DMS153 (cell line): ENCODE measurements at regions not wholly inside any gene's neighbourhood (a gene's known extent, or its start where the extent isn't known, plus 50 kb on each side); places are given as distances from the start of the nearest gene placed in this dataset.

Source experiments
- DNase-seq: peaks from one replicate; lab custom pipeline; 2025; lab: John Stamatoyannopoulos, UW

GRCh38 chr12:58533652-58534051 is 386.7 kb downstream of the LRIG3 start:
- DNase-seq, result no peak

GRCh38 chr12:58537278-58537677 is 383.0 kb downstream of the LRIG3 start:
- DNase-seq, result no peak

- DNase-seq, result no peak
These were observed 381.0 kb downstream of the LRIG3 start for GRCh38 chr12:58539295-58539694.

GRCh38 chr12:58540480-58541299 is 379.6 kb downstream of the LRIG3 start:
- DNase-seq, result peak; percentile 88

GRCh38 chr12:58541300-58541690 is 379.0 kb downstream of the LRIG3 start:
- DNase-seq, result no peak

GRCh38 chr12:58544281-58544680 is 376.0 kb downstream of the LRIG3 start:
- DNase-seq, result no peak

- no peak for DNase-seq
These were observed 373.1 kb downstream of the LRIG3 start for GRCh38 chr12:58547217-58547616.

- DNase-seq, result no peak
These were observed 371.5 kb downstream of the LRIG3 start for GRCh38 chr12:58548801-58549200.

GRCh38 chr12:58554522-58555157 is 365.7 kb downstream of the LRIG3 start:
- DNase-seq, result no peak

GRCh38 chr12:58557171-58557570 is 363.1 kb downstream of the LRIG3 start:
- DNase-seq, result no peak

GRCh38 chr12:58557661-58558060 is 362.6 kb downstream of the LRIG3 start:
- DNase-seq, result no peak

GRCh38 chr12:58563621-58564020 is 356.7 kb downstream of the LRIG3 start:
- DNase-seq, result no peak

- DNase-seq, result no peak
These were observed 355.6 kb downstream of the LRIG3 start for GRCh38 chr12:58564721-58565120.

GRCh38 chr12:58566599-58566998 is 353.7 kb downstream of the LRIG3 start:
- DNase-seq, result no peak

- DNase-seq, result no peak
These were observed 353.1 kb downstream of the LRIG3 start for GRCh38 chr12:58567189-58567588.

GRCh38 chr12:58570411-58570810 is 349.9 kb downstream of the LRIG3 start:
- no peak for DNase-seq

- DNase-seq, result no peak
These were observed 345.0 kb downstream of the LRIG3 start for GRCh38 chr12:58575256-58575655.

- DNase-seq, result no peak
These were observed 344.2 kb downstream of the LRIG3 start for GRCh38 chr12:58576081-58576480.

- no peak for DNase-seq
These were observed 343.4 kb downstream of the LRIG3 start for GRCh38 chr12:58576916-58577315.

- DNase-seq, result no peak
These were observed 340.2 kb downstream of the LRIG3 start for GRCh38 chr12:58580095-58580494.

GRCh38 chr12:58583529-58583928 is 336.8 kb downstream of the LRIG3 start:
- no peak for DNase-seq

- no peak for DNase-seq
These were observed 336.4 kb downstream of the LRIG3 start for GRCh38 chr12:58583940-58584339.

GRCh38 chr12:58584880-58585279 is 335.4 kb downstream of the LRIG3 start:
- no peak for DNase-seq

- DNase-seq, result no peak
These were observed 333.5 kb downstream of the LRIG3 start for GRCh38 chr12:58586762-58587161.
